ENCODE measurements at regions not wholly inside any gene's neighbourhood (a gene's known extent, or its start where the extent isn't known, plus 50 kb on each side); places are given as distances from the start of the nearest gene placed in this dataset.

DNA sequence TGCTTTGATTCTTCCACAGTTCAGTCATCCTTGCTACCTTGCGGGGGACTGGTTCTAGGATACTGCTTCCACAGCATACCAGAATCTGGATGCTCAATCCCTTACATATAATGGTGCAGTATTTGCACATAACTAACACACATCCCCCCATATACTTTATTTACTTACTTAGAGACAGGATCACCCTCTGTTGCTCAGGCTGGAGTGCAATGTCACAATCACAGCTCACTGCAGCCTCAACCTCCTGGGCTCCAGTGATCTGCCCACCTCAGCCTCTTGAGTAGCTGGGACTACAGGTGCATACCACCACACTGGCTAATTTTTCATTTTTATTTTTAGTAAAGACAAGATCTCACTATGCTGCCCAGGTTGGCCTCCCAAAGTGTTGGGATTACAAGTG is 112.2 kb downstream of the GOSR1 start:
- Histone ChIP-seq H3K4me3 (no peak overlapping the region), H2AFZ (ENCODE audit: control insufficient read depth, low read depth, low read length) (no peak overlapping the region), H3K27me3 (replicated peaks in 1 of 2; ENCODE audit: control insufficient read depth in 2 of 2, insufficient read depth in 2 of 2, low read length in 1 of 2) (no peaks in the 10 kb centered on the region), H3K9ac (ENCODE audit: control insufficient read depth, insufficient read depth, low read length) (no peak overlapping the region), H4K20me1 (ENCODE audit: control insufficient read depth, insufficient read depth) (no peaks in the 10 kb centered on the region), H3K79me2 (ENCODE audit: control insufficient read depth, insufficient read depth, low read length) (no peaks in the 10 kb centered on the region), H3K4me1 (ENCODE audit: control insufficient read depth, insufficient read depth, low read length) (no peaks in the 10 kb centered on the region), H3K9me3 (replicated peaks; ENCODE audit: control insufficient read depth, insufficient read depth, low read length) (no peaks in the 10 kb centered on the region), H3K36me3 (ENCODE audit: control insufficient read depth in 2 of 2, insufficient read depth in 2 of 2, low read length in 1 of 2) (no peaks in the 10 kb centered on the region), H3K4me2 (ENCODE audit: control insufficient read depth, insufficient read depth) (no peak overlapping the region), H3K27ac (ENCODE audit: control insufficient read depth, insufficient read depth) (no peak overlapping the region)
- POLR2A ChIA-PET, result no interaction called here
- SMC1A ChIA-PET (ENCODE audit: uncharacterized antibody, unreplicated experiment), result no interaction called here
- DNase-seq (ENCODE audit: low read depth, low spot score) (no peak), ATAC-seq (no peak), FAIRE-seq (no peak)
- intact Hi-C loops (cut with micrococcal nuclease; ENCODE audit: unreplicated experiment), result no loop called here
- BruUV-seq (replicated peaks), result no TSS peak
- in situ Hi-C loops (cut with MboI), result no loop called here
- 96% methylated on average over 1 of the region's 1 CpG for WGBS (ENCODE audit: insufficient coverage, insufficient replicate concordance, low lambda C conversion rate, missing lambda C conversion rate)
- CTCF ChIA-PET, result interaction anchor here (0.6 kb wide), 1 partner anchor 151 kb away, joined by 4 read pairs; no protein-coding TSS in a partner anchor
- RAD21 ChIA-PET (ENCODE audit: unreplicated experiment), result no interaction called here
- TF ChIP-seq RFX5 (IDR thresholded peaks at IDR 0.05; ENCODE audit: low read depth, low read length), result no peak
- TF ChIP-seq MYC (IDR thresholded peaks at IDR 0.05; ENCODE audit: insufficient read depth, insufficient read length, insufficient replicate concordance, low read length, severe bottlenecking), result no peak
- no peak for TF ChIP-seq TCF3 (IDR thresholded peaks at IDR 0.05; ENCODE audit: borderline replicate concordance, insufficient read depth, low read depth, low read length)
- TF ChIP-seq, protein P1, sequence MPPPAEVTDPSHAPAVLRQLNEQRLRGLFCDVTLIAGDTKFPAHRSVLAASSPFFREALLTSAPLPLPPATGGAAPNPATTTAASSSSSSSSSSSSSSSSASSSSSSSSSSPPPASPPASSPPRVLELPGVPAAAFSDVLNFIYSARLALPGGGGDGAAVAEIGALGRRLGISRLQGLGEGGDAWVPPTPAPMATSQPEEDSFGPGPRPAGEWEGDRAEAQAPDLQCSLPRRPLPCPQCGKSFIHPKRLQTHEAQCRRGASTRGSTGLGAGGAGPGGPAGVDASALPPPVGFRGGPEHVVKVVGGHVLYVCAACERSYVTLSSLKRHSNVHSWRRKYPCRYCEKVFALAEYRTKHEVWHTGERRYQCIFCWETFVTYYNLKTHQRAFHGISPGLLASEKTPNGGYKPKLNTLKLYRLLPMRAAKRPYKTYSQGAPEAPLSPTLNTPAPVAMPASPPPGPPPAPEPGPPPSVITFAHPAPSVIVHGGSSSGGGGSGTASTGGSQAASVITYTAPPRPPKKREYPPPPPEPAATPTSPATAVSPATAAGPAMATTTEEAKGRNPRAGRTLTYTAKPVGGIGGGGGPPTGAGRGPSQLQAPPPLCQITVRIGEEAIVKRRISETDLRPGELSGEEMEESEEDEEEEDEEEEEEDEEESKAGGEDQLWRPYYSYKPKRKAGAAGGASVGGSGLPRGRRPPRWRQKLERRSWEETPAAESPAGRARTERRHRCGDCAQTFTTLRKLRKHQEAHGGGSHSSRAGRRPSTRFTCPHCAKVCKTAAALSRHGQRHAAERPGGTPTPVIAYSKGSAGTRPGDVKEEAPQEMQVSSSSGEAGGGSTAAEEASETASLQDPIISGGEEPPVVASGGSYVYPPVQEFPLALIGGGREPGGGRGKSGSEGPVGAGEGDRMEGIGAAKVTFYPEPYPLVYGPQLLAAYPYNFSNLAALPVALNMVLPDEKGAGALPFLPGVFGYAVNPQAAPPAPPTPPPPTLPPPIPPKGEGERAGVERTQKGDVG (CRISPR knock-in tag; IDR thresholded peaks at IDR 0.05), result no peak
- TF ChIP-seq, protein P2, sequence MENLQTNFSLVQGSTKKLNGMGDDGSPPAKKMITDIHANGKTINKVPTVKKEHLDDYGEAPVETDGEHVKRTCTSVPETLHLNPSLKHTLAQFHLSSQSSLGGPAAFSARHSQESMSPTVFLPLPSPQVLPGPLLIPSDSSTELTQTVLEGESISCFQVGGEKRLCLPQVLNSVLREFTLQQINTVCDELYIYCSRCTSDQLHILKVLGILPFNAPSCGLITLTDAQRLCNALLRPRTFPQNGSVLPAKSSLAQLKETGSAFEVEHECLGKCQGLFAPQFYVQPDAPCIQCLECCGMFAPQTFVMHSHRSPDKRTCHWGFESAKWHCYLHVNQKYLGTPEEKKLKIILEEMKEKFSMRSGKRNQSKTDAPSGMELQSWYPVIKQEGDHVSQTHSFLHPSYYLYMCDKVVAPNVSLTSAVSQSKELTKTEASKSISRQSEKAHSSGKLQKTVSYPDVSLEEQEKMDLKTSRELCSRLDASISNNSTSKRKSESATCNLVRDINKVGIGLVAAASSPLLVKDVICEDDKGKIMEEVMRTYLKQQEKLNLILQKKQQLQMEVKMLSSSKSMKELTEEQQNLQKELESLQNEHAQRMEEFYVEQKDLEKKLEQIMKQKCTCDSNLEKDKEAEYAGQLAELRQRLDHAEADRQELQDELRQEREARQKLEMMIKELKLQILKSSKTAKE (IDR thresholded peaks at IDR 0.05; ENCODE audit: low read depth, poor library complexity, severe bottlenecking), result no peak
- TF ChIP-seq ZZZ3 (IDR thresholded peaks at IDR 0.05; ENCODE audit: control insufficient read depth, insufficient read length, low read depth), result no peak
- TF ChIP-seq STAT1 (conservative IDR thresholded peaks at IDR 0.05), result no peak
- no peak for TF ChIP-seq SMC3 (IDR thresholded peaks at IDR 0.05; ENCODE audit: borderline replicate concordance, low read length)
- TF ChIP-seq, protein P3, sequence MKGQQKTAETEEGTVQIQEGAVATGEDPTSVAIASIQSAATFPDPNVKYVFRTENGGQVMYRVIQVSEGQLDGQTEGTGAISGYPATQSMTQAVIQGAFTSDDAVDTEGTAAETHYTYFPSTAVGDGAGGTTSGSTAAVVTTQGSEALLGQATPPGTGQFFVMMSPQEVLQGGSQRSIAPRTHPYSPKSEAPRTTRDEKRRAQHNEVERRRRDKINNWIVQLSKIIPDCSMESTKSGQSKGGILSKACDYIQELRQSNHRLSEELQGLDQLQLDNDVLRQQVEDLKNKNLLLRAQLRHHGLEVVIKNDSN (IDR thresholded peaks at IDR 0.05; ENCODE audit: borderline replicate concordance, extremely low read length, insufficient read depth, low read depth, low read length), result no peak
- no peak for TF ChIP-seq SMAD1 (IDR thresholded peaks at IDR 0.05; ENCODE audit: low read depth, partially characterized antibody)

All from GM12878 (cell line).